Neural cell (in vitro differentiated cells): ENCODE measurements at regions not wholly inside any gene's neighbourhood (a gene's known extent, or its start where the extent isn't known, plus 50 kb on each side); places are given as distances from the start of the nearest gene placed in this dataset.

Experiments
- H2AFZ ChIP-seq: fragments of 200-600, 300-800 bp; sonication (generic), shearing (Covaris generic); 2 replicates; pipeline ENCODE4 v1.6.0; 2014; ENCODE audit warnings: low read depth, mild to moderate bottlenecking, antibody characterized with exemption, low read length, moderate library complexity
- H3F3A ChIP-seq: fragments of 200-600 bp; shearing (Covaris generic); 2 replicates; pipeline ENCODE4 v1.6.1; 2016; ENCODE audit warnings: mild to moderate bottlenecking, moderate library complexity, mixed read lengths, antibody characterized with exemption, low read length; ENCODE audit not compliant: insufficient read depth, poor library complexity, severe bottlenecking
- H3K27ac ChIP-seq: fragments of 200-600, 300-800 bp; sonication (generic), shearing (Covaris generic); 2 replicates; pipeline ENCODE4 v1.5.1; 2014; ENCODE audit warnings: mild to moderate bottlenecking, low read length, moderate library complexity
- H3K27me3 ChIP-seq: fragments of 300-800, 200-600 bp; sonication (generic), shearing (Covaris generic); 2 replicates; pipeline ENCODE4 v1.6.0; 2014; ENCODE audit warnings: mild to moderate bottlenecking, low read depth, low read length, moderate library complexity; ENCODE audit not compliant: insufficient read depth
- H3K36me3 ChIP-seq: fragments of 300-800, 200-600 bp; sonication (generic), shearing (Covaris generic); 2 replicates; pipeline ENCODE4 v1.5.1; 2014; ENCODE audit warnings: mild to moderate bottlenecking, antibody characterized with exemption, low read length, moderate library complexity; ENCODE audit not compliant: insufficient read depth
- H3K4me2 ChIP-seq: fragments of 300-800, 200-600 bp; sonication (generic), shearing (Covaris generic); 2 replicates; pipeline ENCODE4 v1.6.0; 2014; ENCODE audit warnings: mild to moderate bottlenecking, low read length
- H3K4me3 ChIP-seq: fragments of 300-800, 200-600 bp; sonication (generic), shearing (Covaris generic); 2 replicates; pipeline ENCODE4 v1.5.1; 2014; ENCODE audit warnings: mild to moderate bottlenecking, low read length, moderate library complexity
- H3K79me2 ChIP-seq: fragments of 200-600 bp; shearing (Covaris generic); replicated peaks from 2 replicates; pipeline ENCODE4 v1.6.0; 2014; ENCODE audit warnings: mild to moderate bottlenecking, low read length, moderate library complexity; ENCODE audit not compliant: insufficient read depth
- H3K9ac ChIP-seq: fragments of 300-800, 200-600 bp; sonication (generic), shearing (Covaris generic); 2 replicates; pipeline ENCODE4 v1.6.1; 2016; ENCODE audit warnings: mild to moderate bottlenecking, low read length, mixed read lengths
- H3K9me2 ChIP-seq: fragments of 200-600 bp; shearing (Covaris generic); 2 replicates; pipeline ENCODE4 v1.6.1; 2016; ENCODE audit warnings: mild to moderate bottlenecking, low read length, mixed read lengths; ENCODE audit not compliant: insufficient read depth
- H3K9me3 ChIP-seq: fragments of 200-600, 300-800 bp; sonication (generic), shearing (Covaris generic); 2 replicates; pipeline ENCODE4 v1.6.1; 2016; ENCODE audit warnings: mild to moderate bottlenecking, mixed run types, low read length, moderate library complexity, mixed read lengths
- H4K20me1 ChIP-seq: fragments of 200-600 bp; shearing (Covaris generic); 2 replicates; pipeline ENCODE4 v1.6.1; 2016; ENCODE audit warnings: mild to moderate bottlenecking, mixed run types; ENCODE audit not compliant: insufficient read depth
- EP300 ChIP-seq: fragments of 450-650 bp; conservative IDR thresholded peaks from 2 replicates; pipeline ENCODE4 v1.6.1; 2014; ENCODE audit warnings: antibody characterized with exemption, mild to moderate bottlenecking, moderate library complexity; ENCODE audit not compliant: poor library complexity, severe bottlenecking
- EZH2 ChIP-seq: fragments of 200-600, 300-800 bp; shearing (Covaris generic), sonication (generic); IDR thresholded peaks from 2 replicates; pipeline ENCODE4 v1.6.1; 2014; ENCODE audit warnings: antibody characterized with exemption, low read length, borderline replicate concordance, mild to moderate bottlenecking; ENCODE audit not compliant: insufficient read depth, poor library complexity, severe bottlenecking
- MXI1 ChIP-seq: fragments of 450-650 bp; conservative IDR thresholded peaks from 2 replicates; pipeline ENCODE4 v1.6.1; 2014; ENCODE audit warnings: antibody characterized with exemption, mild to moderate bottlenecking; ENCODE audit not compliant: poor library complexity, severe bottlenecking
- POLR2AphosphoS5 ChIP-seq: IDR thresholded peaks from 2 replicates; pipeline ENCODE4 v1.6.1; 2012
- RAD21 ChIP-seq: fragments of 450-650 bp; conservative IDR thresholded peaks from 2 replicates; pipeline ENCODE4 v1.6.1; 2014; ENCODE audit warnings: antibody characterized with exemption, mild to moderate bottlenecking, moderate library complexity
- SMC3 ChIP-seq: fragments of 450-650 bp; conservative IDR thresholded peaks from 2 replicates; pipeline ENCODE4 v1.6.1; 2014; ENCODE audit warnings: antibody characterized with exemption, mild to moderate bottlenecking, moderate library complexity; ENCODE audit not compliant: poor library complexity
- TAF1 ChIP-seq: IDR thresholded peaks from 2 replicates; pipeline ENCODE4 v1.6.1; 2012; ENCODE audit warnings: low read depth
- TF ChIP-seq, protein P1 (sequence below): fragments of 450-650 bp; IDR thresholded peaks from 2 replicates; pipeline ENCODE4 v1.5.1; 2014; ENCODE audit warnings: antibody characterized with exemption, mild to moderate bottlenecking, moderate library complexity; ENCODE audit not compliant: poor library complexity, severe bottlenecking
- TF ChIP-seq, protein P2 (sequence below): IDR thresholded peaks from 2 replicates; pipeline ENCODE4 v1.6.1; 2012; ENCODE audit warnings: borderline replicate concordance

DNA sequence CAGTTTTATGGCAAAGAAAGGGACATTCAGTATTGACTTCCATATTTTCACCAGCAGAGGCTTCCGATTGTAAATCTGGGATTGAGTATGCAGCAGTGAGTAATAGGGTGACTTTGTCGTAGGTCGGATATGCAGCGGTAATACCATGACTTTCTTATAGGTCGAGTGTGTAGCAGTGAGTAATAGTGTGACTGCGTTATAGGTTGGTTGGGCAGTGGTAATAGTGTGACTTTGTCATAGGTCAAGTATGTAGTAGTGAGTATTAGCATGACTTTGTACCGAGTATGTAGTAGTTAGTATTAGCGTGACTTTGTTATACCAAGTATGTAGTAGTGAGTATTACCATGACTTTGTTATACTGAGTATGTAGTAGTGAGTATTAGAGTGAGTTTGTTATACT lies 268.2 kb upstream of the ADARB2 start:
- Histone ChIP-seq H3K4me3 (no peak overlapping the region), H3K27ac (no peak overlapping the region), H3K79me2 (no peaks in the 10 kb centered on the region), H4K20me1 (no peaks in the 10 kb centered on the region), H2AFZ (no peak overlapping the region), H3K36me3 (no peaks in the 10 kb centered on the region), H3K9ac (no peak overlapping the region), H3K27me3 (no peaks in the 10 kb centered on the region), H3K9me3 (no peaks in the 10 kb centered on the region), H3K9me2 (no peaks in the 10 kb centered on the region), H3F3A (no peaks in the 10 kb centered on the region), H3K4me2 (no peak overlapping the region)
- TF ChIP-seq SMC3 (no peak), POLR2AphosphoS5 (no peak), RAD21 (no peak), MXI1 (no peak), TAF1 (no peak), EZH2 (no peak), EP300 (no peak)
- TF ChIP-seq, protein P1, sequence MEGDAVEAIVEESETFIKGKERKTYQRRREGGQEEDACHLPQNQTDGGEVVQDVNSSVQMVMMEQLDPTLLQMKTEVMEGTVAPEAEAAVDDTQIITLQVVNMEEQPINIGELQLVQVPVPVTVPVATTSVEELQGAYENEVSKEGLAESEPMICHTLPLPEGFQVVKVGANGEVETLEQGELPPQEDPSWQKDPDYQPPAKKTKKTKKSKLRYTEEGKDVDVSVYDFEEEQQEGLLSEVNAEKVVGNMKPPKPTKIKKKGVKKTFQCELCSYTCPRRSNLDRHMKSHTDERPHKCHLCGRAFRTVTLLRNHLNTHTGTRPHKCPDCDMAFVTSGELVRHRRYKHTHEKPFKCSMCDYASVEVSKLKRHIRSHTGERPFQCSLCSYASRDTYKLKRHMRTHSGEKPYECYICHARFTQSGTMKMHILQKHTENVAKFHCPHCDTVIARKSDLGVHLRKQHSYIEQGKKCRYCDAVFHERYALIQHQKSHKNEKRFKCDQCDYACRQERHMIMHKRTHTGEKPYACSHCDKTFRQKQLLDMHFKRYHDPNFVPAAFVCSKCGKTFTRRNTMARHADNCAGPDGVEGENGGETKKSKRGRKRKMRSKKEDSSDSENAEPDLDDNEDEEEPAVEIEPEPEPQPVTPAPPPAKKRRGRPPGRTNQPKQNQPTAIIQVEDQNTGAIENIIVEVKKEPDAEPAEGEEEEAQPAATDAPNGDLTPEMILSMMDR, result no peak
- TF ChIP-seq, protein P2, sequence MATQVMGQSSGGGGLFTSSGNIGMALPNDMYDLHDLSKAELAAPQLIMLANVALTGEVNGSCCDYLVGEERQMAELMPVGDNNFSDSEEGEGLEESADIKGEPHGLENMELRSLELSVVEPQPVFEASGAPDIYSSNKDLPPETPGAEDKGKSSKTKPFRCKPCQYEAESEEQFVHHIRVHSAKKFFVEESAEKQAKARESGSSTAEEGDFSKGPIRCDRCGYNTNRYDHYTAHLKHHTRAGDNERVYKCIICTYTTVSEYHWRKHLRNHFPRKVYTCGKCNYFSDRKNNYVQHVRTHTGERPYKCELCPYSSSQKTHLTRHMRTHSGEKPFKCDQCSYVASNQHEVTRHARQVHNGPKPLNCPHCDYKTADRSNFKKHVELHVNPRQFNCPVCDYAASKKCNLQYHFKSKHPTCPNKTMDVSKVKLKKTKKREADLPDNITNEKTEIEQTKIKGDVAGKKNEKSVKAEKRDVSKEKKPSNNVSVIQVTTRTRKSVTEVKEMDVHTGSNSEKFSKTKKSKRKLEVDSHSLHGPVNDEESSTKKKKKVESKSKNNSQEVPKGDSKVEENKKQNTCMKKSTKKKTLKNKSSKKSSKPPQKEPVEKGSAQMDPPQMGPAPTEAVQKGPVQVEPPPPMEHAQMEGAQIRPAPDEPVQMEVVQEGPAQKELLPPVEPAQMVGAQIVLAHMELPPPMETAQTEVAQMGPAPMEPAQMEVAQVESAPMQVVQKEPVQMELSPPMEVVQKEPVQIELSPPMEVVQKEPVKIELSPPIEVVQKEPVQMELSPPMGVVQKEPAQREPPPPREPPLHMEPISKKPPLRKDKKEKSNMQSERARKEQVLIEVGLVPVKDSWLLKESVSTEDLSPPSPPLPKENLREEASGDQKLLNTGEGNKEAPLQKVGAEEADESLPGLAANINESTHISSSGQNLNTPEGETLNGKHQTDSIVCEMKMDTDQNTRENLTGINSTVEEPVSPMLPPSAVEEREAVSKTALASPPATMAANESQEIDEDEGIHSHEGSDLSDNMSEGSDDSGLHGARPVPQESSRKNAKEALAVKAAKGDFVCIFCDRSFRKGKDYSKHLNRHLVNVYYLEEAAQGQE, result no peak

DNA sequence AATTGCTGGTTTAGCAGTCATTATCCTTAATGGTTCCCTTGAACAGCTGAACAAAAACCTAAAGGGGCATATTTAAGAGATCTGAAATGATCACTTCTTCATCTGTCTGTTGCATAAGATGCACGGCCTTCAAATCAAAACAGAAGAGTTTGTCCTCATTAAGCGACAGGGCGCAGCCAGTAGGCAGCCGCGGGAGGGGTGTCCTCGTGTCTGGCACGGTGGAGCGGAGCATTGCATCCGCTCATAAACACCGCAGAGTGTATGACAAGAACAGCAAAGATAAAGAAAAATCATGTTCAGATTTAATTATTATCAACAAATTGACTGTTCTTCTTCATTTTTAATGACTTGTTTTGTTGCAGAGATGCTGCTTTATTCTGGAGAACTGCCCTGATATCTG lies 255.6 kb upstream of the ADARB2 start:
- Histone ChIP-seq H3K79me2 (no peaks in the 10 kb centered on the region), H3F3A (no peaks in the 10 kb centered on the region), H3K4me2 (no peak overlapping the region), H3K27me3 (no peaks in the 10 kb centered on the region), H2AFZ (no peak overlapping the region), H3K9ac (no peak overlapping the region), H3K4me3 (no peak overlapping the region), H3K9me2 (no peaks in the 10 kb centered on the region), H4K20me1 (no peaks in the 10 kb centered on the region), H3K27ac (no peak overlapping the region), H3K36me3 (no peaks in the 10 kb centered on the region), H3K9me3 (no peaks in the 10 kb centered on the region)
- TF ChIP-seq MXI1 (no peak), RAD21 (no peak), EZH2 (no peak), EP300 (no peak), POLR2AphosphoS5 (no peak), TAF1 (no peak), SMC3 (no peak)
- TF ChIP-seq, protein P2, result no peak
- TF ChIP-seq, protein P1, result no peak
